ENCODE measurements at regions not wholly inside any gene's neighbourhood (a gene's known extent, or its start where the extent isn't known, plus 50 kb on each side); places are given as distances from the start of the nearest gene placed in this dataset.

GRCh38 chr12:77560714-77561113 lies 270.0 kb upstream of the NAV3 start:
- no peak for DNase-seq

DNA sequence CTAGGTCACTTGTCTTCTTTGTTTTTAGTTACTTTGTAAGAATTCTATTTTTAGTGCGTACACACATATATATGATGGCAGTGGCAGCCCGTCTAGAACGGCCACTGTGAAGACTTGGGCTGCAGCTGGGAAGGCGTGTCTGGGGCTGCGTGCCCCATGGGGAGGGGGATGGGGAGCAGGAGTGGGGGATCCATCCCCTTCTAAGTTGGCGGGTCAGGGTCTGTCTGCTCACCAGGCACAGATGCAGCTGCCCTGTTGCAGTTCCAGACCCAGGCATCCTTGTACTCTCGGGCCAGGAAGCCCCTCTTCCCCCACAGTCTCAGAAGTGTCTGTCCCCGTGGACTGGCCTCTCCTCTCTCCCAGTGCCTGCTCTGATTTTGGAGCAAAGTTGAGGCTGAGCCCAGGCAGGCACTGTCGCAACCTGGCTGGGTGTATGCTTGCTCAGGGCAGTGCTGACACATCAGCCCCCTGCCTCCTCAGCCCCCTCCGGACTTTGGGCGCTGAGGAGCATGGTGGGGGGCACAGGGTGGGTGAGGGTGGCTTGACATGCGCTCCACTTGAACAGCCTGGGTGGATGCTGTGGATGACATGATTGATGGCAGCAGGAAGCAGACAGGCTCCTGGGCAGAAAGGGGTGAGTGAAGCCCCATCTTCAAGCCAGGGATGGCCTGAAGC lies 271.2 kb upstream of the NAV3 start:
- DNase-seq: no peak

- DNase-seq: no peak
Observed at GRCh38 chr12:77555074-77555473, 275.6 kb upstream of the NAV3 start.

GRCh38 chr12:77553976-77554619 lies 276.6 kb upstream of the NAV3 start:
- DNase-seq: no peak

DNA sequence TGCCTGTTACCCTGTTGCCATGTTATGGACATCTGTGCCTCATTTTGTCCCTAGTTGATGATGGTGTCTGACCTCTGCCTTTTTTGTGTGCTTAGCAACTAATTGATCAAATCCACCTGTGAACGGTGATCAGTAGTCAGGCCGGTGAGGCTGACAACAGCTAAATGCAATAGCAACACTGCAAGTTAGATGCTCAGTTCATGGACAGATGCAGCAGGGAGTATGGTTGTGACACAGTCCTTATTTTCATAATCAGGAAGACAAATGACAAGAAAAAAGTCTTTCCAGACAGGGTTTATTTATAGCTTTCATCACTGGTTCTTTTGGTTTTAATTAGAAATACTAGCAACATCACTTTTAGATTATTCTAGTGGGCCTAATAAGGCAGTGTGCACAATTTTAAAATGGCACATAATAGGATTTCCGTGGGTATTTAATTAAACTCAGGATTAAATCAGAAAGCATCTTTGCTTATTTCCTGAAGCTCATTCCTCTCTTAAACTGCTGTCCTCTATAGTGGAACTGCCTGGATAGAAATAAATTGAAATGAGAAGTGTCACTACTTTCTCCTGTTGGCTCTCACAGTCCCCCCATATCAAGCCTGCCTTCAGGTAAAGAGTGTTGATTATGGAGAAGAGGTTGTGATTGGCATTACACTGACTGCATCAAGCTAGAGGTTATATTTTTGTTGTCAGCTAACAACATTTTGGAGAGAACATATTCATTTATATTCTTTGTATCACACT lies 281.1 kb upstream of the NAV3 start:
- DNase-seq: no peak

DNA sequence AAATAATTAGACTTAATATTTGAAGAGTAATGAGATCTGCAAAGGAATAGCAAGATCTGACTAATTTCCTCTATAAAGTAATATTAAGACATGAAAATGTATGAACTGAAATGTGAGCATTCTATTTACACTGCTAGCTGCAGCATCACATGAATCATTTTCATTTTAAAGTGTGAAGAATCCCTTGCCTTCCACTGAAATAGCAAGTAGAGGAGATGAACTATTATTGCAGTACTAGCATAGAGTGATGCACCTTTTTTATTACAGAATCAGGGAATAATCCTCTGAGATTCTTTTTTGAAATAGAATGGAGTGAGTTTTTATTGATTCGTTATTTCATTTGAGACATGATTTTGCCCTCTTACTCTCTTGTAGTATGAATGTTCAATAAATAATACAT lies 281.9 kb upstream of the NAV3 start:
- no peak for DNase-seq

- DNase-seq: no peak
Observed at GRCh38 chr12:77540097-77540496, 290.6 kb upstream of the NAV3 start.

DNA sequence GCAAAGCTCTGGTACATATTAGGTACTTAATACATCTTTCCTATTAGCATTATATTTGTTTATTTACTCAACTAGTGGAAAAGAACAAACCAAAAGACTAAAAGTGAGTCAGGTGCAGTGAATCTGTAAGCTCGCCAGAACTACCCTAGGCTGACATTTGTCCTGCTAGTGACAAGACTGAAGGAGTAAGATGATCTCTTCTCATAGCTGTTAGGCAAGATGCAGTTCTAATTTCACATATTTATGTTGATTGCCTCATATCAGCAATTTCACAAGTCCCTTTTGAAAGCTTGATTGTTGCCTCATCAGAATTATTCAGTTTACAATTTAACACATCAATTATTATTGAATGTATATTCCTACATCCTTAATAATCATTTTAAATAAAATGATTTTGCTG lies 293.0 kb upstream of the NAV3 start:
- DNase-seq: no peak

DNA sequence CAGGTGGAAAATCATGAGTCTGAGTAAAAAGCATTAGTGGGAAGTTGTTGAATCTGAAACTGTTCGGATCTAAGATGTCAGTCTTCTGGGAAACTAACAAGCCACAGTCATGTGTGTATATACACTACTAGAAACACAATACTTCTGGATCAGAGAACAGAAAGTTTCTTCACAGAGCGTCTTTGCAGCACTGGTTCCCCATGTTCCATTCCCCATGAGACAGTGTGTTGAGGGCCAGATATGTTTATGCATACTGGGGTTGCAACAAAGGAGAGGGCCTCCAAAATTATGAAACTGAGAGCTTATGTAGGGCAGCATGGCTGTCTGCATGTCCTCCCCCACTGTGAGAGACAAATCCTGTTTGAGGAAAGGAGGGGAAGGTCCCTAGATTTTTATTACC lies 295.0 kb upstream of the NAV3 start:
- no peak for DNase-seq

DNA sequence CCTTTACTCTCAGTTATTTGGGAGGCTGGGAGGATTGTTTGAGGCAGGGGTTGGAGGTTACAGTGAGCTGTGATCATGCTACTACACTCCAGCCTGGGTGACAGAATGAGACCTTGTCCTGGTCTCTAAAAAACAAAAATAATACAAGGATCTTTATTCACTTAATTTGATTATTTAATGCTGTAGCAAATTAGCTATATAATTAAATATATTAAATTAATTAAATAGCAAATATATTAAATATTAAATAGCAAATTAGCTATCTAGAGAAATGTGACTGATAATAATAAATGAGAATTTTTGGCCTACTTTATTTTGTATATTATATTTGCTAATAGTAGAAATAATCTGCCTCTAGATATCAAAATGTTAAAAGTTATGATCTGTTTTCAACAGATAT lies 298.8 kb upstream of the NAV3 start:
- DNase-seq: no peak

DNA sequence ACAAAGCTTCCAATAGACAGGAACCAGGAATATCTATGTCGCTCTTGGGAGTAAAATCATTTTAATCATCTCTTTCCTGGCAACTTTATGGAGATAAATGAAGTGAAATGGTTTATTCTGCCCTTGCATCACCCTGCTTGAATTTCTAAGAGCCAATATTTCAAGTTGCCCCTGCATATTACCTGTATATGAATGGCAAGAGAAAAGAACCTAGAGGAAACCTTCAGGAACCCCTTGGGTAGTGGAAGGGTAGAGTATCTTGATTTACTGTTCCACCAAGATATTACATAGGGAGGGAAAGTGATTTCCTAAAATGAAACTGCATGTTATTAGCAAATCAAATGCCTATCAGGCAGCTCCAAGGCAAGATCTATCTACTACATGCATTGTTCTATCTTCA lies 308.4 kb upstream of the NAV3 start:
- no peak for DNase-seq

DNA sequence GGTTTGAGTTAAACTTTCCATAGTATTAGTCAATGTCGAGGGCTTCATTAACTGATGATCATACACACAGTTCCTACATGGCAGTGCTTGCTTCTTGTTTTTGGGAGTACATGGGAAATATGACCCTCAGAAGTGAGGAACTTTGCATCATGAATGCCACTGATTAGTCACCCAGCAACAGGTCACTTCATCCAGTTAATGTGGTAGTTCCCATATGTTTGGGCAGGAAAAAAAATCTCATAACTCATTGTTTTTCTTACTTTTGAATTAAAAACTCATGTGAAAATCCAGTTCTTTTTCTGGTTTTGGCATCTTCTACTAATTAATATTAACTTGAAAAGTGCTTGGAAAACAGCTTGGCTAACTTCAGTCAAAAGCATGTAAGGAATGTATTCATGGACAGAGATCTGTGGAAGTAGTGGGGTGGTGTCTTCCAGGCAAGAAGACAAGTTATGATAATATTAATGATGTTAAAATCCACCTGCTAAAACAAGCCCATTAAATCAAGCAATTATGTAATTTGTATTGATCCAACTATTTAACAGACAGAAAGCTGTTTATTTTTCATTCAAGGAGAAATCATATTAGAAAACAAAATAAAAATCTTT lies 309.1 kb upstream of the NAV3 start:
- DNase-seq: no peak

DNA sequence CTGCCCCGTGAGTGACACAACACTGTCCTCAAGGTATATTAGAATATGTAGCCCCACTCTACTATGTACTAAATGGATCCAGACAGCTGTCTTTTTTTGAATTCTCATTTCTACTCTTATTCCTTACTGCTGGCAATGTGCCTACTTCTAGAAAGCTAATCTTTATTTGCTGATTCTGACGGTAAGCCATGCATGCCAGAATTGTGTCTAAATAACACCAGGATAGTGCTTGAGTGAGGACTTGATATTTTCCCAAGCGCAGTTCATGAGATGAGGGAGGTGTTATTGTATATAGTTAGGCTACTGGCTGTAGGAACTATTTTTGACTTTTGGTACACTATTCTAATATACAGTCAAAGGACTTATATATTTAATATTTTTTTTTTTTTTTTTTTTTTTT lies 316.2 kb upstream of the NAV3 start:
- DNase-seq: no peak

GRCh38 chr12:77510985-77511384 lies 319.7 kb upstream of the NAV3 start:
- no peak for DNase-seq

- no peak for DNase-seq
Observed at GRCh38 chr12:77504466-77504865, 326.2 kb upstream of the NAV3 start.

GRCh38 chr12:77500089-77500488 lies 330.6 kb upstream of the NAV3 start:
- no peak for DNase-seq

DNA sequence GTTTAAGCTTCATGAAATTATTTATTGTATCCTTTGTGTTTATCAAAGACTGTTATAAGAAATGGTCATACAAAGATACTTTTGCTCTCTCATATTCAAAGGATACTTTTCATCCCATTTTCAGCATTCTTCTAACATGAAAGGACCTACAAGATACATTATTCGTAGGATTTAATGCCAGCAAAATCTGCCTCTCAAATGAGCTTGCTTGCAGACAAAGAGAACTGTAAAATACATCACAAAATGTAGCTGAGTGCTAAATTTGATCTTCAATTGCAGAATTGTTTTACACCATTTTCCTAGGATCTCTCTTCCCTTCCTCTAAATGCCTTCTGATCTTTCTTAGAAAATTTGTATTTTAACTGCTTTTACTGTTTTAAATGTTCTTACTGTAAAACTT lies 333.0 kb upstream of the NAV3 start:
- DNase-seq: no peak

DNA sequence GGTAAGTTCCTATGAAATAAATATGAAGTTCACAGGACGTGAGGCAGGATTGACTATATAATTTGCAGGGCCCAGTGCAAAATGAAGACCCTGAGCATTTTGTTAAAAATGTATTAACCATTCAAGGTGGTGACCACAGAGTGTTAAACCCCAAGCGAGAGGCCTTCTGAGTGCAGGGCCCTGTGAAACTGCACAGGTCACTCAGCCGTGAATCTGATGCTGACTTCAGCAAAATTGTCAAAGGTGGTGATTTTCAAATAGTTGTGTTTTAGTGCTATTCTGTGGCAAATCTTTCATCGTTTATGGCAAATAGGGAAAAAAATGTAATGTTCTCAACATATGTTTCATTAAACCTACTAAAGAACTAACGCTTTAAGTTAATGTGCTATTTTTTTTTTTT lies 334.0 kb upstream of the NAV3 start:
- no peak for DNase-seq

DNA sequence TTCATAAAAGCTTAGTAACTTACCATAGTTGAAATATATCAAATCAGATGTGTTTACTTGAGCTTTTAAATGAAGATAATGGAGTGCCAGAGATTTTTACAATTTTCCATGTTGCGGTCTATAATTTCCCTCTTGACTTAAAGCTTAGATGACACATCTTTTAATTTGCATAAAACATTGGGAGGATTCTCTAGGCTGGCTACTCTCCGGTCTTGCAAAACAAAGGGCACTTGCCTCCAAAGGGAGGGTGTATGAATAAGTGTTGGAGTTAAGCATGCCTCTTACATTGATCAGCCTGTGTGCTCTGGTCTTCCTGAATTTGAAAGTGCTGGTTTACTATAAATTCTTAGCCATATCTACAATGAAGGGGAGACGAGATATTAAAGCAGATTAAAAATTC lies 336.4 kb upstream of the NAV3 start:
- DNase-seq: no peak

DNA sequence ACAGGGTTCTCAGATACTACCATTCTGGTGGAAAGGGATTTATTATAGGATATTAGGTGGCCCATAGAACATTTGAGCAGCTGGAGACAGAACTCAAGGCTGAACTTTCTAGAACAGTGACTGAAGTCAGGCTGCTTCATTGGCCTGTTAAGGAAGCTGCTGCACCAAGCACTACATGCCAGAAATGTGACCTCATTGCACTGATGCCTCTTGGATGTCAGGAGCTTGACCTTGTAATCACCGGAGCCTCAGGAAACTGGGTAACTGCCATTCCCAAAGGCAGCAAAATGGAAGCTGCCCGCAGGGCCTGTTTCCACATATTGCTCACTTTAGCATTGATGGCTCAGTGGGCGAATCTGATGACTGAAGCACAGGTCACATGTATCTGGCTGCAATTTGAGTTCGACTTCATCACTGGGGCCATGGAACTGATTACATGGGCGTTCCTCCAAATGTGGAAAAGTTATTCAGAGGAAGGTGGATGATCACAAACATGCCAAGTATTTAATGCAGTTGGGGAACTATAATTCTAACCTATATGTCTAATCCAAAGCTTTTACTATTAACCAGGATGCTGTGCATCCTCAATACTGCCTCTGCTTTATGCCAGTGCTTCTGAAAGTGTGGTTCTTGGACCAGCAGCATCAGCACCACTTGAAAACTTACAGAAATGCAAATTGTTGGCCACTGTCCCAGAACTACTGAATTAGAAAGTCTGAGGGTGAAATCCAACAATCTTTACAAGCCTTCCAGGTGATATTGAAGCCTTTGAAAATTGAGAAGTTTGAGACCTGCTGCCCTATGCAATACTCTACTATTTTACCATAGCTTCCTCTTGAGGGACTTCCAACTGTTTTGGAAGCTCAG lies 337.2 kb upstream of the NAV3 start:
- DNase-seq: no peak

DNA sequence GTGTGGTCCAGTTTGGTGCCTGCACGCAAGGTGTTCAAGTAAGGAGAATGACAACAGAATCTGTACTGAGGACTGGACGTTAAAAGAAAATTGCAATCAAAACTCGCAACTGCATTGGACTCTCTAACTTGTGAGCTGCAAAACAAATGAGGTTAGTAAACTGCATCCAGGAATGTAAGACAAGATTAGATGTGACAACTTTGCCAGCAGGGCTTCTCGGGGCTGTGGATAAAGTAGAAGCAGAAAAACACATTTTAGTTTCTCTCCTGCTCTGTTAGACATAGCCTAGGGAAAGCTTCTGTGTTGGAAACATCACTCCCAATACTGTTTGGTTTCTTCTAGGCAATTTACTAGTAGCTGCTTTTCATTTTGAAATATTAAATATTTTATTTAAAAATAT lies 338.2 kb upstream of the NAV3 start:
- DNase-seq: no peak

GRCh38 chr12:77489331-77489970 lies 341.2 kb upstream of the NAV3 start:
- no peak for DNase-seq

All from stimulated activated CD4-positive, alpha-beta T cell treated with anti-CD3 and anti-CD28 coated beads, Interleukin-12 subunit alpha, Interleukin-12 subunit beta, amount 100 ng/mL, for 4 hours (primary cell).